ENCODE measurements at regions not wholly inside any gene's neighbourhood (a gene's known extent, or its start where the extent isn't known, plus 50 kb on each side); places are given as distances from the start of the nearest gene placed in this dataset.

GRCh38 chr2:220704810-220705209 is 867.3 kb downstream of the EPHA4 start (continued):
- no peak for TF ChIP-seq STAT5B (CRISPR knock-in tag; IDR thresholded peaks at IDR 0.05)

DNA sequence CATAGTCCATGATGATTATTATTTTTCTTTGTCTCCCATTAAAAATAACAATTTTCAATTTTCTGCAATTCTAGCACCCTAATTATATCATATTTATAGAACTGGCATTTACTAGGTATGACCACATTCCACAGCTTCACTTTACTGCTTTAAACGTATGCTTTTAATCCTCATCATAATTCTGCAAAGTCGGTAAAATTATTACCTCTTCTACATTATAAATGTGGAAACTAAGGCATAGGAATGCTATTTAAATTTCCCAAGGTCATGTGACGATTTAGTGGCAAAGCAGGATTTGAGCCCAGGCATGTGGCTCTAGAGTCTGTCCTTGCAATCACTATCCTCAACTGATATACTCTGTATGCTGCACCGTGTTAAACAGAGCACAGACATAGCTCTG is 866.4 kb downstream of the EPHA4 start:
- H3K36me3 ChIP-seq (ENCODE audit: control insufficient read depth, insufficient read depth, low read length): no peaks in the 10 kb centered on the region
- H3K9me3 ChIP-seq (replicated peaks; ENCODE audit: control insufficient read depth, insufficient read depth, low read depth, low read length): no peaks in the 10 kb centered on the region; the same call in 1 of the 2 replicates
- H3K79me2 ChIP-seq (ENCODE audit: control insufficient read depth, insufficient read depth, low read length): no peaks in the 10 kb centered on the region
- WGBS (ENCODE audit: insufficient coverage, low coverage, missing lambda C conversion rate): 0% methylated on average over 4 of the region's 4 CpGs
- no peak for ATAC-seq
- ChIA-PET POLR2A (no interaction called here), CTCF (ENCODE audit: low intra/inter-chr PET ratio) (no interaction called here)
- no peak overlapping the region for H3K27ac ChIP-seq (ENCODE audit: extremely low read depth, low read depth, low read length)
- H3K4me1 ChIP-seq (replicated peaks in 1 of 2; ENCODE audit: control insufficient read depth in 2 of 2, insufficient read depth in 2 of 2, low read length in 2 of 2): no peaks in the 10 kb centered on the region
- H3K9me1 ChIP-seq (ENCODE audit: control insufficient read depth, insufficient read depth, low read length): no peaks in the 10 kb centered on the region
- no peak overlapping the region for H3K4me3 ChIP-seq
- no peak overlapping the region for H2AFZ ChIP-seq (ENCODE audit: low read depth, low read length)
- no peaks in the 10 kb centered on the region for H3K27me3 ChIP-seq (ENCODE audit: control insufficient read depth in 2 of 2, insufficient read depth in 2 of 2, low read length in 2 of 2)
- intact Hi-C loops (cut with micrococcal nuclease) (no loop called here), in situ Hi-C loops (cut with MboI) (no loop called here)
- DNase-seq (ENCODE audit: extremely low read depth in 1 of 4, low spot score in 3 of 4): no peak
- FAIRE-seq: no peak
- no peaks in the 10 kb centered on the region for H4K20me1 ChIP-seq (replicated peaks; ENCODE audit: control insufficient read depth, insufficient read depth, low read length)
- TF ChIP-seq ZNF589 (CRISPR knock-in tag; IDR thresholded peaks at IDR 0.05; ENCODE audit: low read depth): no peak
- TF ChIP-seq POLR3G (IDR thresholded peaks at IDR 0.05; ENCODE audit: extremely low read depth, insufficient read length, insufficient replicate concordance): no peak
- TF ChIP-seq, protein P1, sequence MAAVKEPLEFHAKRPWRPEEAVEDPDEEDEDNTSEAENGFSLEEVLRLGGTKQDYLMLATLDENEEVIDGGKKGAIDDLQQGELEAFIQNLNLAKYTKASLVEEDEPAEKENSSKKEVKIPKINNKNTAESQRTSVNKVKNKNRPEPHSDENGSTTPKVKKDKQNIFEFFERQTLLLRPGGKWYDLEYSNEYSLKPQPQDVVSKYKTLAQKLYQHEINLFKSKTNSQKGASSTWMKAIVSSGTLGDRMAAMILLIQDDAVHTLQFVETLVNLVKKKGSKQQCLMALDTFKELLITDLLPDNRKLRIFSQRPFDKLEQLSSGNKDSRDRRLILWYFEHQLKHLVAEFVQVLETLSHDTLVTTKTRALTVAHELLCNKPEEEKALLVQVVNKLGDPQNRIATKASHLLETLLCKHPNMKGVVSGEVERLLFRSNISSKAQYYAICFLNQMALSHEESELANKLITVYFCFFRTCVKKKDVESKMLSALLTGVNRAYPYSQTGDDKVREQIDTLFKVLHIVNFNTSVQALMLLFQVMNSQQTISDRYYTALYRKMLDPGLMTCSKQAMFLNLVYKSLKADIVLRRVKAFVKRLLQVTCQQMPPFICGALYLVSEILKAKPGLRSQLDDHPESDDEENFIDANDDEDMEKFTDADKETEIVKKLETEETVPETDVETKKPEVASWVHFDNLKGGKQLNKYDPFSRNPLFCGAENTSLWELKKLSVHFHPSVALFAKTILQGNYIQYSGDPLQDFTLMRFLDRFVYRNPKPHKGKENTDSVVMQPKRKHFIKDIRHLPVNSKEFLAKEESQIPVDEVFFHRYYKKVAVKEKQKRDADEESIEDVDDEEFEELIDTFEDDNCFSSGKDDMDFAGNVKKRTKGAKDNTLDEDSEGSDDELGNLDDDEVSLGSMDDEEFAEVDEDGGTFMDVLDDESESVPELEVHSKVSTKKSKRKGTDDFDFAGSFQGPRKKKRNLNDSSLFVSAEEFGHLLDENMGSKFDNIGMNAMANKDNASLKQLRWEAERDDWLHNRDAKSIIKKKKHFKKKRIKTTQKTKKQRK (IDR thresholded peaks at IDR 0.05; ENCODE audit: borderline replicate concordance, low read depth, low read length): no peak
- TF ChIP-seq LCOR (CRISPR knock-in tag; IDR thresholded peaks at IDR 0.05): no peak
- no peak for TF ChIP-seq SMAD4 (CRISPR knock-in tag; conservative IDR thresholded peaks at IDR 0.05)
- TF ChIP-seq ZKSCAN1 (IDR thresholded peaks at IDR 0.05; ENCODE audit: low read depth, low read length): no peak
- TF ChIP-seq, protein P2, sequence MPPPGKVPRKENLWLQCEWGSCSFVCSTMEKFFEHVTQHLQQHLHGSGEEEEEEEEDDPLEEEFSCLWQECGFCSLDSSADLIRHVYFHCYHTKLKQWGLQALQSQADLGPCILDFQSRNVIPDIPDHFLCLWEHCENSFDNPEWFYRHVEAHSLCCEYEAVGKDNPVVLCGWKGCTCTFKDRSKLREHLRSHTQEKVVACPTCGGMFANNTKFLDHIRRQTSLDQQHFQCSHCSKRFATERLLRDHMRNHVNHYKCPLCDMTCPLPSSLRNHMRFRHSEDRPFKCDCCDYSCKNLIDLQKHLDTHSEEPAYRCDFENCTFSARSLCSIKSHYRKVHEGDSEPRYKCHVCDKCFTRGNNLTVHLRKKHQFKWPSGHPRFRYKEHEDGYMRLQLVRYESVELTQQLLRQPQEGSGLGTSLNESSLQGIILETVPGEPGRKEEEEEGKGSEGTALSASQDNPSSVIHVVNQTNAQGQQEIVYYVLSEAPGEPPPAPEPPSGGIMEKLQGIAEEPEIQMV (tag; conservative IDR thresholded peaks at IDR 0.05; ENCODE audit: low read depth): no peak
- TF ChIP-seq DIDO1 (tag; IDR thresholded peaks at IDR 0.05; ENCODE audit: low read depth): no peak
- TF ChIP-seq ZNF431 (CRISPR knock-in tag; IDR thresholded peaks at IDR 0.05): no peak
- no peak for TF ChIP-seq MTA3 (IDR thresholded peaks at IDR 0.05; ENCODE audit: borderline replicate concordance)
- no peak for TF ChIP-seq ZNF408 (CRISPR knock-in tag; IDR thresholded peaks at IDR 0.05; ENCODE audit: low read depth)
- no peak for TF ChIP-seq MXI1 (IDR thresholded peaks at IDR 0.05; ENCODE audit: low read depth, low read length)
- BruUV-seq (replicated peaks): no TSS peak
- H3K9ac ChIP-seq (ENCODE audit: insufficient read depth in 1 of 2, low read depth in 2 of 2, low read length in 2 of 2): no peak overlapping the region
- H3K4me2 ChIP-seq (ENCODE audit: insufficient read depth, low read length): no peak overlapping the region

Data from K562 (cell line).